Natural killer cell treated with Interleukin-12 subunit alpha and Interleukin-12 subunit beta and Interleukin-15 and Interleukin-18, amount 100 ng/mL, for 72 hours (primary cell): ENCODE measurements at regions not wholly inside any gene's neighbourhood (a gene's known extent, or its start where the extent isn't known, plus 50 kb on each side); places are given as distances from the start of the nearest gene placed in this dataset.

Source experiments
- ATAC-seq, 2 donors: fragments of 150-1000 bp; cut with Tn5 transposase in 1 of 2; sonication (Bioruptor Pico), chemical (Tn5 transposase) in 1 of 2; 2 replicates each; pipeline ENCODE4 v1.10.0; 2021
- DNase-seq: peaks from one replicate; pipeline ENCODE4 v3.0.0; 2022; ENCODE audit warnings: low spot score
- H3K27ac Mint-ChIP-seq, 2 donors: 1 replicate in 1 of 2; 2 replicates in 1 of 2; pipeline ENCODE4 v1.8.0; 2022; ENCODE audit warnings: mixed read lengths in 2 of 2, mild to moderate bottlenecking in 1 of 2, moderate library complexity in 1 of 2
- H3K27me3 Mint-ChIP-seq, 2 donors: 1 replicate in 1 of 2; 2 replicates in 1 of 2; pipeline ENCODE4 v1.8.0; 2022; ENCODE audit warnings: mixed read lengths in 2 of 2
- H3K36me3 Mint-ChIP-seq: one replicate; pipeline ENCODE4 v1.8.0; 2022; ENCODE audit warnings: mixed read lengths
- H3K4me1 Mint-ChIP-seq, 2 donors: 1 replicate in 1 of 2; 2 replicates in 1 of 2; pipeline ENCODE4 v1.8.0; 2022; ENCODE audit warnings: low read depth in 2 of 2, mixed read lengths in 2 of 2, mild to moderate bottlenecking in 1 of 2
- H3K4me3 Mint-ChIP-seq: one replicate; pipeline ENCODE4 v1.8.0; 2022; ENCODE audit warnings: mixed read lengths
- H3K9me3 Mint-ChIP-seq: 2 replicates; pipeline ENCODE4 v1.8.0; 2022; ENCODE audit warnings: mixed read lengths

DNA sequence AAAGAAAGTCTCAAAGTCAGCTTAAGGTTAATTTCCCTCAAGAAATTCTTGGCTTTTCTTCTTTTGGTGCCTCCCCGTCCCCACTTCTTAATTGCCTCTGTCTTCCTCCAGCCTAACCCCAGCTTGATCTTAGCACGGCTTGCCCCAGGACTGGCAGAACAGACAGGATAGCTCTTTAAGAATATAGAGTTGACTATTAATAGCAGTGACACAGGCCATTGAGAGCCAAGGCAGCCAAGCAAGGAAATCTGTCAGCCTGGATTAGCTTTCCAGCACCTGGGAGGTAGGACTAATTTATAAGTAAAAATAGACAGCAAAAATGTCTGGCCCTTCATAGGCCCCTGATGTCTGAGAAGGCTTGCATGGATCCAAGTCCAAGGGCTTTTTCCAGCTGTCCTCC, 384.6 kb upstream of the SLC30A5 start:
- Mint-ChIP-seq H3K4me3 (no peak overlapping the region), H3K27ac (no peak overlapping the region), H3K9me3 (no peaks in the 10 kb centered on the region), H3K27me3 (peaks cover 5 to 15% of the 10 kb centered on the region in 2 donors), H3K4me1 (peaks cover 21 to 23% of the 10 kb centered on the region in 2 donors), H3K36me3 (no peaks in the 10 kb centered on the region)
- DNase-seq (no peak), ATAC-seq (no peak)

- ATAC-seq (no peak), DNase-seq (no peak)
- H3K36me3 Mint-ChIP-seq, result no peaks in the 10 kb centered on the region
- peaks cover 2 to 5% of the 10 kb centered on the region in 2 donors for H3K27me3 Mint-ChIP-seq
- no peak overlapping the region for H3K4me3 Mint-ChIP-seq
- H3K9me3 Mint-ChIP-seq, result no peaks in the 10 kb centered on the region
- peak overlapping the region in 1 of 2 donors; percentile 11 for H3K27ac Mint-ChIP-seq
- H3K4me1 Mint-ChIP-seq, result peaks cover 21 to 23% of the 10 kb centered on the region in 2 donors
Measured at GRCh38 chr5:68710514-68710913, 383.3 kb upstream of the SLC30A5 start.

- ATAC-seq (peak; percentile 60 to 75), DNase-seq (no peak)
- H3K4me3 Mint-ChIP-seq, result peak overlapping the region; percentile 53
- H3K9me3 Mint-ChIP-seq, result no peaks in the 10 kb centered on the region
- H3K27ac Mint-ChIP-seq, result peak overlapping the region; percentile 15 to 45
- no peaks in the 10 kb centered on the region for H3K36me3 Mint-ChIP-seq
- H3K27me3 Mint-ChIP-seq, result no peaks in the 10 kb centered on the region
- H3K4me1 Mint-ChIP-seq, result peaks cover 21 to 23% of the 10 kb centered on the region in 2 donors
Measured at GRCh38 chr5:68711293-68712200, 382.3 kb upstream of the SLC30A5 start.

- Mint-ChIP-seq H3K4me3 (no peak overlapping the region), H3K27ac (peak overlapping the region in 1 of 2 donors; percentile 40), H3K9me3 (no peaks in the 10 kb centered on the region), H3K27me3 (peaks cover 0 to 2% of the 10 kb centered on the region in 2 donors), H3K4me1 (peaks cover 23% of the 10 kb centered on the region in 2 donors), H3K36me3 (no peaks in the 10 kb centered on the region)
- DNase-seq (no peak), ATAC-seq (no peak)
Measured at GRCh38 chr5:68714810-68715209, 379.0 kb upstream of the SLC30A5 start.

GRCh38 chr5:68720884-68721610, 372.8 kb upstream of the SLC30A5 start:
- DNase-seq (no peak), ATAC-seq (no peak)
- Mint-ChIP-seq H3K36me3 (no peaks in the 10 kb centered on the region), H3K9me3 (peaks cover 4% of the 10 kb centered on the region), H3K27ac (no peak overlapping the region), H3K4me1 (peaks cover 6 to 7% of the 10 kb centered on the region in 2 donors), H3K4me3 (peak overlapping the region; percentile 36), H3K27me3 (peaks cover 0 to 2% of the 10 kb centered on the region in 2 donors)

DNA sequence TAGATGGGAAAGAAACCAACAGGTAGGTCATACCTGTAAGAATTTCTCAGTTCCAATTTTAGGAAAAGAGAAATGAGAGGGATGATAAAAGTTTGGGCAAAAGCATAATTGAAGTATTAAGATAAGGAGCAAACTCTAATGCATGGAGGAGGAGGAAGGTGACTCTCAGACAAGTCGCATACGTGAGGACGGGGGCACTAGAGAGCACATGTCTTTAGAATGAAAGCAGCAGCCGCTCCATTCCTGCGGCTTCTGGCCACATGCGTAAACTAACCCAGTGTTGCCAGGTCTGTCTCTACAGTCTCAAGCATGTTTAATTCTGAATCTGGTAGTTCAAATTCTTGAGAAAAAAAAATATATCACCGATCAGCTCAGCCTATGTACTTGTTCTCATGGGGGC, 371.5 kb upstream of the SLC30A5 start:
- Mint-ChIP-seq H3K27ac (no peak overlapping the region), H3K36me3 (no peaks in the 10 kb centered on the region), H3K27me3 (peaks cover 0 to 2% of the 10 kb centered on the region in 2 donors), H3K9me3 (peaks cover 4% of the 10 kb centered on the region), H3K4me1 (peaks cover 10% of the 10 kb centered on the region in 2 donors), H3K4me3 (no peak overlapping the region)
- DNase-seq, result no peak
- ATAC-seq, result no peak

- Mint-ChIP-seq H3K9me3 (peaks cover 4% of the 10 kb centered on the region), H3K27me3 (no peaks in the 10 kb centered on the region), H3K4me1 (peaks cover 4 to 9% of the 10 kb centered on the region in 2 donors), H3K27ac (no peak overlapping the region), H3K36me3 (no peaks in the 10 kb centered on the region), H3K4me3 (no peak overlapping the region)
- no peak for ATAC-seq
- DNase-seq, result no peak
Measured at GRCh38 chr5:68725905-68726683, 367.7 kb upstream of the SLC30A5 start.

DNA sequence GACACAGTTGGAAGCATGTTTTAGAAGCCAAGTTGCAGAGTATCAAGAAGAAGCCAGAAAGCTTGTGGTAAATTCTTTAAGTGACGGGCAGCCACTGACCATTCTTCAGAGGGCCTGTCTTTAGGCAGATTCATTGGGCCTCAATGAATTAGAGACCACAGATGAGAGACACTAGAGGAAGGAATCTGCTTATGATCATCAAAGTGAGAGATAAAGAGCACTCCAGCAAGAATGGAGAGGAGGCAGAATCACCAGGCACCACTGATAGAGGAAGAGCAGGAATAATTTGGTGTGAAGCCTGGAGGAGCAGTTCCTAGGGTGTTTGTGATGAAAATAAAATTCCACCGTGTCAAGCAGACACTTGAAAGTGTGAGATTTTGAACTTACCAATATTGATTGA, 365.9 kb upstream of the SLC30A5 start:
- Mint-ChIP-seq H3K36me3 (no peaks in the 10 kb centered on the region), H3K27me3 (no peaks in the 10 kb centered on the region), H3K9me3 (peaks cover 4% of the 10 kb centered on the region), H3K4me1 (peaks cover 11 to 18% of the 10 kb centered on the region in 2 donors), H3K4me3 (no peak overlapping the region), H3K27ac (no peak overlapping the region)
- DNase-seq (no peak), ATAC-seq (no peak)

DNA sequence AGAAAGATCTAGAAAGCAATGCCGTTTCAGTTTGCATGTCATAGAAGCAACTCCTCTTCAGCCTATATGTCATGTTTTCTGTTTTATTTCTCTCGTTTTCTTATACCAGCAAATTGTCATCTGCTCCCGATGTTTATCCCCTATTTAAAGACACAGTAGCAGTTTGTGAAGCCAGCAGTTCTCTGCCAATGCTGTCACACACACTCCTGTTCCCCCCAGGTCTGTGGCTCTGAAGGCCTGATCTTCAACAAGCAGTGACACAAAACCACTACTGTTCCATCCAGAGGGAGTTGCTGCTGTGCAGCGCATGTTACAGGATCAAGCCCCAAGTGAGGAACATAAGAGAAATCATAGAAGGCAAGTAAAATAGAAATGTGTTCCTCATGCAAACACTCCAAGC, 364.1 kb upstream of the SLC30A5 start:
- H3K4me3 Mint-ChIP-seq, result no peak overlapping the region
- H3K27ac Mint-ChIP-seq, result no peak overlapping the region
- H3K4me1 Mint-ChIP-seq, result peaks cover 11 to 18% of the 10 kb centered on the region in 2 donors
- no peaks in the 10 kb centered on the region for H3K9me3 Mint-ChIP-seq
- no peak for DNase-seq
- no peaks in the 10 kb centered on the region for H3K36me3 Mint-ChIP-seq
- no peak for ATAC-seq
- H3K27me3 Mint-ChIP-seq, result no peaks in the 10 kb centered on the region

- DNase-seq (no peak), ATAC-seq (peak in 1 of 2 donors; percentile 51)
- Mint-ChIP-seq H3K36me3 (no peaks in the 10 kb centered on the region), H3K9me3 (no peaks in the 10 kb centered on the region), H3K4me3 (no peak overlapping the region), H3K4me1 (peaks cover 11 to 18% of the 10 kb centered on the region in 2 donors), H3K27ac (no peak overlapping the region), H3K27me3 (no peaks in the 10 kb centered on the region)
Measured at GRCh38 chr5:68730220-68730978, 363.4 kb upstream of the SLC30A5 start.

DNA sequence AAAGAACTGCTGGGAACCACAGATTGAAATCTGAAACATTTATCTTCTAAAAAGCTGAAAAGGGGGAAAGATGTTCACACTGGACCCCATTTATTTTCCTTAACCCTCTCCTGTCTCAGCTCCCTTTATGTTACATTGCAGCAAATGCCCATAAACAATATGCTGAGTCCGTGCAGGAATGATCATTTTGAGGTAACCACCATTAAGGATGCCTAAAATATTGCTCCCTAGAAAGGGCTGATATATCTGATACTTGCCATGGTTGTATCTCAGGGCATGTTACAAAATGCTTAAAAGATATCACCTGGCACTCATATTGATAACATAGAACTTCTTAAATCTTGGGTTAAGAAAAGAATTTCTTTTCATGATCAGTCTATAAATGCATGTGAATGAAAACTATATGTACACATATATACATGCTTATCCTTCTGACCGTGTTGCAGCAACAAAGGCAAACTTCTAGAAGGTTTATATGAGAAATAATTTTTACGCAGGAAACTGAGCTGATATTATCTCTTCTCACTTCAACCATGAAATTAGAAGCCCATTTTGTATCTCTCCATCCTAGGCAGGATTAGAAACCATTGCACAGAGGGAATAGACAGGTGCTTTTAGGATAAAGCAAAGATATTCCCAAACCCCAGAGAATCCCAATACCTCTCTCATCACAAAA, 362.7 kb upstream of the SLC30A5 start:
- ATAC-seq (no peak), DNase-seq (no peak)
- peaks cover 10 to 16% of the 10 kb centered on the region in 2 donors for H3K4me1 Mint-ChIP-seq
- H3K4me3 Mint-ChIP-seq, result no peak overlapping the region
- no peaks in the 10 kb centered on the region for H3K36me3 Mint-ChIP-seq
- no peaks in the 10 kb centered on the region for H3K9me3 Mint-ChIP-seq
- H3K27me3 Mint-ChIP-seq, result peaks cover 0 to 2% of the 10 kb centered on the region in 2 donors
- no peak overlapping the region for H3K27ac Mint-ChIP-seq

- Mint-ChIP-seq H3K27me3 (peaks cover 0 to 6% of the 10 kb centered on the region in 2 donors), H3K4me3 (no peak overlapping the region), H3K4me1 (peaks cover 7 to 13% of the 10 kb centered on the region in 2 donors), H3K9me3 (no peaks in the 10 kb centered on the region), H3K36me3 (no peaks in the 10 kb centered on the region), H3K27ac (no peak overlapping the region)
- DNase-seq, result no peak
- ATAC-seq, result no peak
Measured at GRCh38 chr5:68732251-68732650, 361.6 kb upstream of the SLC30A5 start.
